ENCODE measurements at regions not wholly inside any gene's neighbourhood (a gene's known extent, or its start where the extent isn't known, plus 50 kb on each side); places are given as distances from the start of the nearest gene placed in this dataset.

GRCh38 chr9:129459547-129460322 lies 161.2 kb downstream of the C9orf50 start:
- no peak for TF ChIP-seq POLR2AphosphoS5 (IDR thresholded peaks at IDR 0.05; ENCODE audit: borderline replicate concordance, low read depth, low read length)
- no peak for TF ChIP-seq EZH2 (IDR thresholded peaks at IDR 0.05)
- TF ChIP-seq FOXP2 (optimal IDR thresholded peaks at IDR 0.05; ENCODE audit: control extremely low read depth, extremely low read length, insufficient read depth), result no peak
